Neuronal stem cell (in vitro differentiated cells): ENCODE measurements at regions not wholly inside any gene's neighbourhood (a gene's known extent, or its start where the extent isn't known, plus 50 kb on each side); places are given as distances from the start of the nearest gene placed in this dataset.

Source experiments
- DNase-seq: peaks from one replicate; pipeline ENCODE4 v3.0.0-alpha.2; 2013; ENCODE audit warnings: low spot score
- H2AFZ ChIP-seq: one replicate; pipeline ENCODE4 v1.6.1; 2013; ENCODE audit warnings: mild to moderate bottlenecking, low read length, inconsistent platforms
- H2AK5ac ChIP-seq: 2 replicates; pipeline ENCODE4 v1.6.1; 2013; ENCODE audit warnings: low read depth, mild to moderate bottlenecking, inconsistent platforms, low read length, moderate library complexity, mixed read lengths
- H2BK120ac ChIP-seq: 2 replicates; pipeline ENCODE4 v1.6.1; 2013; ENCODE audit warnings: low read depth, mild to moderate bottlenecking, inconsistent platforms, low read length, moderate library complexity, mixed read lengths
- H2BK12ac ChIP-seq: one replicate; pipeline ENCODE4 v1.6.1; 2013; ENCODE audit warnings: low read length, inconsistent platforms
- H2BK15ac ChIP-seq: 2 replicates; pipeline ENCODE4 v1.6.1; 2013; ENCODE audit warnings: mild to moderate bottlenecking, low read length, inconsistent platforms, mixed read lengths
- H2BK5ac ChIP-seq: one replicate; pipeline ENCODE4 v1.6.1; 2013; ENCODE audit warnings: inconsistent platforms, mild to moderate bottlenecking, low read length, moderate library complexity
- H3K14ac ChIP-seq: one replicate; pipeline ENCODE4 v1.6.1; 2013; ENCODE audit warnings: low read length, inconsistent platforms
- H3K18ac ChIP-seq: 2 replicates; pipeline ENCODE4 v1.6.1; 2013; ENCODE audit warnings: low read length, inconsistent platforms
- H3K23ac ChIP-seq: 2 replicates; pipeline ENCODE4 v1.6.1; 2013; ENCODE audit warnings: low read depth, mild to moderate bottlenecking, mixed read lengths, low read length, inconsistent platforms; ENCODE audit not compliant: poor library complexity
- H3K27ac ChIP-seq: replicated peaks from 3 replicates; pipeline ENCODE4 v1.5.1; 2013; ENCODE audit warnings: low read length, inconsistent platforms
- H3K27me3 ChIP-seq, 3 experiments: 2 replicates each; pipeline ENCODE4 v1.6.1; 2013; ENCODE audit warnings: low read length in 3 of 3, mild to moderate bottlenecking in 2 of 3, inconsistent platforms in 1 of 3, low read depth in 1 of 3, mixed read lengths in 1 of 3, moderate library complexity in 1 of 3; ENCODE audit not compliant: control insufficient read depth in 3 of 3, insufficient read depth in 3 of 3
- H3K36me3 ChIP-seq, 2 donors: replicated peaks in 1 of 2; 2 replicates each; pipeline ENCODE4 v1.6.1; 2013; ENCODE audit warnings: low read length in 2 of 2; ENCODE audit not compliant: control insufficient read depth in 2 of 2, insufficient read depth in 2 of 2
- H3K4ac ChIP-seq: 2 replicates; pipeline ENCODE4 v1.6.1; 2013; ENCODE audit warnings: inconsistent platforms, mild to moderate bottlenecking, low read length, moderate library complexity
- H3K4me1 ChIP-seq, 2 donors: 1 replicate in 1 of 2; 2 replicates in 1 of 2; pipeline ENCODE4 v1.6.1; 2013; ENCODE audit warnings: low read length in 2 of 2, low read depth in 1 of 2; ENCODE audit not compliant: control insufficient read depth in 2 of 2, insufficient read depth in 1 of 2
- H3K4me2 ChIP-seq: one replicate; pipeline ENCODE4 v1.6.1; 2013; ENCODE audit warnings: mild to moderate bottlenecking, low read length, inconsistent platforms; ENCODE audit not compliant: insufficient read depth, poor library complexity, severe bottlenecking
- H3K4me3 ChIP-seq, 2 donors: 2 replicates each; pipeline ENCODE4 v1.5.1; 2013; ENCODE audit warnings: low read length in 2 of 2, mild to moderate bottlenecking in 2 of 2, inconsistent platforms in 1 of 2, moderate library complexity in 1 of 2
- H3K79me1 ChIP-seq: one replicate; pipeline ENCODE4 v1.6.1; 2013; ENCODE audit warnings: low read depth, mild to moderate bottlenecking, inconsistent platforms, low read length, moderate library complexity
- H3K9ac ChIP-seq: one replicate; pipeline ENCODE4 v1.6.1; 2013; ENCODE audit warnings: mild to moderate bottlenecking, low read depth, low read length, inconsistent platforms; ENCODE audit not compliant: poor library complexity
- H3K9me3 ChIP-seq, 2 donors: replicated peaks in 1 of 2; 2 replicates each; pipeline versions ENCODE3 to v1.6.1; 2013; ENCODE audit warnings: low read length in 2 of 2, mild to moderate bottlenecking in 2 of 2, inconsistent platforms in 1 of 2, low read depth in 1 of 2, mixed read lengths in 1 of 2, moderate library complexity in 1 of 2; ENCODE audit not compliant: control insufficient read depth in 2 of 2, insufficient read depth in 1 of 2
- H4K8ac ChIP-seq: one replicate; pipeline ENCODE4 v1.6.1; 2013; ENCODE audit warnings: low read depth, mild to moderate bottlenecking, inconsistent platforms, low read length, moderate library complexity
- H4K91ac ChIP-seq: one replicate; pipeline ENCODE4 v1.6.1; 2013; ENCODE audit warnings: low read length, low read depth, mild to moderate bottlenecking, inconsistent platforms; ENCODE audit not compliant: poor library complexity
- WGBS, 2 donors: extraction: QIAGEN DNeasy Blood & Tissue Kit; methylation state at CpG; one replicate each; pipeline ENCODE4 v1.1.7; 2013; ENCODE audit warnings: missing lambda C conversion rate in 2 of 2, mixed read lengths in 1 of 2; ENCODE audit not compliant: insufficient read length in 2 of 2, insufficient replicate concordance in 1 of 2; ENCODE audit errors: extremely low coverage in 2 of 2; 5-methylcytosine and 5-hydroxymethylcytosine counted together

- Histone ChIP-seq H2BK15ac (no peak overlapping the region), H2AK5ac (no peak overlapping the region), H3K9me3 (no peaks in the 10 kb centered on the region), H2BK120ac (no peak overlapping the region), H3K4ac (no peak overlapping the region), H3K79me1 (no peaks in the 10 kb centered on the region), H2BK12ac (no peak overlapping the region), H3K27ac (no peak overlapping the region), H3K4me3 (no peak overlapping the region), H3K14ac (no peak overlapping the region), H3K4me2 (no peak overlapping the region), H4K91ac (no peak overlapping the region), H3K23ac (no peak overlapping the region), H3K36me3 (no peaks in the 10 kb centered on the region), H2BK5ac (no peak overlapping the region), H3K27me3 (no peaks in the 10 kb centered on the region), H3K18ac (no peak overlapping the region), H2AFZ (no peak overlapping the region), H3K4me1 (peaks cover 4 to 9% of the 10 kb centered on the region in 2 donors), H3K9ac (no peak overlapping the region), H4K8ac (no peak overlapping the region)
- DNase-seq: no peak
- no CpG with 5 or more reads among the region's 4 CpGs for WGBS, 2 donors
Observed at GRCh38 chr3:73874161-73874560, 249.4 kb upstream of the PDZRN3 start.

DNA sequence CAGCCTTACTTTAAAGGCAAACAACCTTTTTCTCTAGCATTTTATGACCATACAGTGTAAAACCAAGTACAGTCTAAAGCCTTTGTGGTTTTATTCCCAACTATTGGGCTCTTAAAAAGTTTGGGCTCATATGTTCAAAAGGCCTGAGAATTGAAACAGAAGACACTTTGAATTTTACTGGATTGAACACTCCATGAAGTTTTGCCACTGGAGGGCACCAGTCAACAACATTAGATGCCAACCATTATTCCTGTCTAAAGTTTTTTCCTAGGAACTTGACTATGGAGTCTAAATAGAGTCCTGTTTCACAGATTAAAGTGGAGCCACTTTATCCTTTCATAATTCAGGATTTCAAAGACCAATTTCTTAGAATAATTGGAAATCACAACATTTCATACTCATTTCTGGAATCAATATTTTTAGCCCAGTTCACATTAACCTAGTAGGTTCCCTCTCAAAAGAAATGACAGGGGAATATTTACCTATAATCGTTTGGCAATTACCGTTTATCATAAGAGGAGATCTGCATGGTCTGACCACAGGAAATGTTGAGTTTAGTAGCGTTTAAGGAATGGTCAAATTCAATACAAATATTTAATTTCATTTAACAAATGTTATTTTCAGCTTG is 244.1 kb upstream of the PDZRN3 start:
- no peak overlapping the region for H3K4me3 ChIP-seq
- H3K23ac ChIP-seq: no peak overlapping the region
- H3K14ac ChIP-seq: no peak overlapping the region
- no peaks in the 10 kb centered on the region for H3K9me3 ChIP-seq
- peak; percentile 20 for DNase-seq
- H3K18ac ChIP-seq: no peak overlapping the region
- no peak overlapping the region for H2BK15ac ChIP-seq
- H3K36me3 ChIP-seq: no peaks in the 10 kb centered on the region
- no peak overlapping the region for H2BK5ac ChIP-seq
- no peak overlapping the region for H3K27ac ChIP-seq
- H2BK120ac ChIP-seq: no peak overlapping the region
- no peaks in the 10 kb centered on the region for H3K79me1 ChIP-seq
- H3K4me2 ChIP-seq: no peak overlapping the region
- no CpG with 5 or more reads among the region's 3 CpGs for WGBS, 2 donors
- H2BK12ac ChIP-seq: no peak overlapping the region
- H2AK5ac ChIP-seq: no peak overlapping the region
- peak overlapping the region; percentile 25 for H2AFZ ChIP-seq
- no peak overlapping the region for H4K91ac ChIP-seq
- no peak overlapping the region for H4K8ac ChIP-seq
- H3K9ac ChIP-seq: no peak overlapping the region
- no peaks in the 10 kb centered on the region for H3K27me3 ChIP-seq
- no peaks in the 10 kb centered on the region for H3K4me1 ChIP-seq
- H3K4ac ChIP-seq: no peak overlapping the region

DNA sequence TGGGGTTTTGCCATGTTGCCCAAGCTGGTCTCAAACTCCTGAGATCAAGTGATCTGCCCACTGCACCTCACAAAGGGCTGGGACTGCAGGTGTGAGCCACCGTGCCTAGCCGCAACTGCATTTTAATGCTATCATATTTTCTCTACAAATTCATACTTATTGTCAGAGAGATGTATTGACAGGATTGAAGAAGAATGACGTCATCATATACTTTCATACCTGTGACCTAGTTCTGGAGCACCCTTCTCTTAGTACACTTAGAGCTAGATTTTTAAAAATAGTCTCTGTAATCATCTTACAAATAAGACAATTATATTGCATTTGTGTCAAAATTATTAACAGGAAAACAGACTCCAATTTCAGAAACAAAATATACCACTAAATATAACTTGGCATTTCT is 242.8 kb upstream of the PDZRN3 start:
- no peak overlapping the region for H3K27ac ChIP-seq
- no peak overlapping the region for H3K18ac ChIP-seq
- H2AFZ ChIP-seq: no peak overlapping the region
- H4K91ac ChIP-seq: no peak overlapping the region
- DNase-seq: no peak
- H3K79me1 ChIP-seq: no peaks in the 10 kb centered on the region
- no peak overlapping the region for H4K8ac ChIP-seq
- H3K14ac ChIP-seq: no peak overlapping the region
- no peaks in the 10 kb centered on the region for H3K27me3 ChIP-seq
- H2AK5ac ChIP-seq: no peak overlapping the region
- H3K4ac ChIP-seq: no peak overlapping the region
- H3K4me1 ChIP-seq: no peaks in the 10 kb centered on the region
- H3K9me3 ChIP-seq: no peaks in the 10 kb centered on the region
- H2BK12ac ChIP-seq: no peak overlapping the region
- no peak overlapping the region for H3K4me3 ChIP-seq
- no peak overlapping the region for H2BK15ac ChIP-seq
- no peak overlapping the region for H3K4me2 ChIP-seq
- no CpG with 5 or more reads among the region's 3 CpGs for WGBS, 2 donors
- H3K9ac ChIP-seq: no peak overlapping the region
- H3K23ac ChIP-seq: no peak overlapping the region
- no peak overlapping the region for H2BK120ac ChIP-seq
- H2BK5ac ChIP-seq: no peak overlapping the region
- no peaks in the 10 kb centered on the region for H3K36me3 ChIP-seq

- H3K36me3 ChIP-seq: no peaks in the 10 kb centered on the region
- H2AFZ ChIP-seq: no peak overlapping the region
- no peak overlapping the region for H3K14ac ChIP-seq
- no peaks in the 10 kb centered on the region for H3K79me1 ChIP-seq
- no peaks in the 10 kb centered on the region for H3K27me3 ChIP-seq
- H3K4me3 ChIP-seq: no peak overlapping the region
- no peak overlapping the region for H2BK5ac ChIP-seq
- H3K9ac ChIP-seq: no peak overlapping the region
- no peak overlapping the region for H3K23ac ChIP-seq
- H2BK12ac ChIP-seq: no peak overlapping the region
- H4K8ac ChIP-seq: no peak overlapping the region
- no peak overlapping the region for H2BK120ac ChIP-seq
- no peak overlapping the region for H3K27ac ChIP-seq
- WGBS, 2 donors: no CpG with 5 or more reads among the region's 2 CpGs
- no peaks in the 10 kb centered on the region for H3K9me3 ChIP-seq
- DNase-seq: no peak
- no peak overlapping the region for H2AK5ac ChIP-seq
- H4K91ac ChIP-seq: no peak overlapping the region
- no peak overlapping the region for H3K4me2 ChIP-seq
- H3K18ac ChIP-seq: no peak overlapping the region
- no peak overlapping the region for H3K4ac ChIP-seq
- no peak overlapping the region for H2BK15ac ChIP-seq
- no peaks in the 10 kb centered on the region for H3K4me1 ChIP-seq
Observed at GRCh38 chr3:73866846-73867245, 242.1 kb upstream of the PDZRN3 start.
